SK-N-SH (cell line): ENCODE measurements at regions not wholly inside any gene's neighbourhood (a gene's known extent, or its start where the extent isn't known, plus 50 kb on each side); places are given as distances from the start of the nearest gene placed in this dataset.

Experiments used
- CTCF ChIP-seq: fragments of 200-600 bp; sonication (generic); IDR thresholded peaks from 2 replicates; pipeline ENCODE4 v1.6.1; 2017; ENCODE audit warnings: antibody characterized with exemption, mild to moderate bottlenecking, moderate library complexity
- EP300 ChIP-seq, 2 experiments: IDR thresholded peaks; 2 replicates each; pipeline versions ENCODE4 v1.4.0 to v1.6.1; 2012; ENCODE audit warnings: borderline replicate concordance in 1 of 2, low read depth in 1 of 2, low read length in 1 of 2
- NRF1 ChIP-seq: IDR thresholded peaks from 2 replicates; pipeline ENCODE4 v1.6.1; 2012; ENCODE audit warnings: low read depth, mild to moderate bottlenecking, low read length
- POLR2AphosphoS5 ChIP-seq: IDR thresholded peaks from 2 replicates; pipeline ENCODE4 v1.6.1; 2012; ENCODE audit warnings: low read depth, low read length
- TF ChIP-seq, protein P1 (sequence below): IDR thresholded peaks from 2 replicates; pipeline ENCODE4 v1.6.1; 2012; ENCODE audit warnings: mild to moderate bottlenecking, low read depth, low read length, moderate library complexity
- TF ChIP-seq, protein P2 (sequence below): fragments of 150-350 bp; IDR thresholded peaks from 2 replicates; pipeline ENCODE4 v1.6.1; 2017; ENCODE audit warnings: antibody characterized with exemption, low read length, low read depth, borderline replicate concordance

- no peak for TF ChIP-seq POLR2AphosphoS5
- TF ChIP-seq, protein P1, sequence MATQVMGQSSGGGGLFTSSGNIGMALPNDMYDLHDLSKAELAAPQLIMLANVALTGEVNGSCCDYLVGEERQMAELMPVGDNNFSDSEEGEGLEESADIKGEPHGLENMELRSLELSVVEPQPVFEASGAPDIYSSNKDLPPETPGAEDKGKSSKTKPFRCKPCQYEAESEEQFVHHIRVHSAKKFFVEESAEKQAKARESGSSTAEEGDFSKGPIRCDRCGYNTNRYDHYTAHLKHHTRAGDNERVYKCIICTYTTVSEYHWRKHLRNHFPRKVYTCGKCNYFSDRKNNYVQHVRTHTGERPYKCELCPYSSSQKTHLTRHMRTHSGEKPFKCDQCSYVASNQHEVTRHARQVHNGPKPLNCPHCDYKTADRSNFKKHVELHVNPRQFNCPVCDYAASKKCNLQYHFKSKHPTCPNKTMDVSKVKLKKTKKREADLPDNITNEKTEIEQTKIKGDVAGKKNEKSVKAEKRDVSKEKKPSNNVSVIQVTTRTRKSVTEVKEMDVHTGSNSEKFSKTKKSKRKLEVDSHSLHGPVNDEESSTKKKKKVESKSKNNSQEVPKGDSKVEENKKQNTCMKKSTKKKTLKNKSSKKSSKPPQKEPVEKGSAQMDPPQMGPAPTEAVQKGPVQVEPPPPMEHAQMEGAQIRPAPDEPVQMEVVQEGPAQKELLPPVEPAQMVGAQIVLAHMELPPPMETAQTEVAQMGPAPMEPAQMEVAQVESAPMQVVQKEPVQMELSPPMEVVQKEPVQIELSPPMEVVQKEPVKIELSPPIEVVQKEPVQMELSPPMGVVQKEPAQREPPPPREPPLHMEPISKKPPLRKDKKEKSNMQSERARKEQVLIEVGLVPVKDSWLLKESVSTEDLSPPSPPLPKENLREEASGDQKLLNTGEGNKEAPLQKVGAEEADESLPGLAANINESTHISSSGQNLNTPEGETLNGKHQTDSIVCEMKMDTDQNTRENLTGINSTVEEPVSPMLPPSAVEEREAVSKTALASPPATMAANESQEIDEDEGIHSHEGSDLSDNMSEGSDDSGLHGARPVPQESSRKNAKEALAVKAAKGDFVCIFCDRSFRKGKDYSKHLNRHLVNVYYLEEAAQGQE = no peak
- TF ChIP-seq EP300 (IDR thresholded peaks at IDR 0.05; ENCODE audit: borderline replicate concordance in 1 of 2, low read depth in 1 of 2, low read length in 1 of 2) = no peak
- TF ChIP-seq NRF1 = no peak
- TF ChIP-seq CTCF = no peak
- TF ChIP-seq, protein P2, sequence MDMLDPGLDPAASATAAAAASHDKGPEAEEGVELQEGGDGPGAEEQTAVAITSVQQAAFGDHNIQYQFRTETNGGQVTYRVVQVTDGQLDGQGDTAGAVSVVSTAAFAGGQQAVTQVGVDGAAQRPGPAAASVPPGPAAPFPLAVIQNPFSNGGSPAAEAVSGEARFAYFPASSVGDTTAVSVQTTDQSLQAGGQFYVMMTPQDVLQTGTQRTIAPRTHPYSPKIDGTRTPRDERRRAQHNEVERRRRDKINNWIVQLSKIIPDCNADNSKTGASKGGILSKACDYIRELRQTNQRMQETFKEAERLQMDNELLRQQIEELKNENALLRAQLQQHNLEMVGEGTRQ = no peak
Measured at GRCh38 chr11:18878211-18878610, 61.0 kb downstream of the MRGPRX1 start.
